ENCODE measurements at regions not wholly inside any gene's neighbourhood (a gene's known extent, or its start where the extent isn't known, plus 50 kb on each side); places are given as distances from the start of the nearest gene placed in this dataset.

DNA sequence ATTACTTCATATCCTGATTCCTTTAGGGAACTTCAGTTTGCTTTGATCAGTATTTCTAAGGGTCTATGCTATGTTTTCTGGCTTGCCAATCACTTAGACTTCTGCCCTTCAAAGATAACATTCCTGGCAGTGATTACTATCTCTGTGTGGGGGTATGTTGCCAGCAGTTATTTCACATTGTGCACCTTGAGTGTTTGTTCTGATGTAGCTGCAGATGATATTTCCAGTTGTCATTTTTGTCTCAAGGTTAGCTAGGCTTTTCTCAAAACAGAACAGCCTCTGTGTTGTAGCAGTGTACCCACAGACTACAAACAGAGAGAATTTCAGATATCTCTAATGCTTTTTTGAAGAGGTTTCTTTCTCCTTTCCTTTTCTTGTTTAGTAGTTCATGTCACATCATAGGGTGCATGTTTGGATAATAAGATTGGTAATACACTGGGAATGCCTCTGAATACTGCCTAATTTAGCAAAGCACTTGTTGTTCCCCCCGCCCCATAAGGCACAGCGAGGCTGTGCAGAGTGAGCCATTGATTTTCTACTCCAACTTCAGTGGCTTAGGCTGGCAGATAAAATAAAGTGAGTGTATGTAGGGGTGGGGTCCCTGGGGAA is 134.7 kb upstream of the AGR3 start:
- H3K4me1 ChIP-seq = no peaks in the 10 kb centered on the region
- no peak overlapping the region for H3K9ac ChIP-seq
- H3K9me3 ChIP-seq = no peaks in the 10 kb centered on the region
- TF ChIP-seq Cebpa-rat (IDR thresholded peaks at IDR 0.05) = no peak
- H3K4me2 ChIP-seq = no peak overlapping the region
- no peaks in the 10 kb centered on the region for H3K27me3 ChIP-seq
- no peak overlapping the region for H3K4me3 ChIP-seq
- no peaks in the 10 kb centered on the region for H3K36me3 ChIP-seq
- no peak overlapping the region for H3K27ac ChIP-seq
- no peaks in the 10 kb centered on the region for H4K20me1 ChIP-seq

DNA sequence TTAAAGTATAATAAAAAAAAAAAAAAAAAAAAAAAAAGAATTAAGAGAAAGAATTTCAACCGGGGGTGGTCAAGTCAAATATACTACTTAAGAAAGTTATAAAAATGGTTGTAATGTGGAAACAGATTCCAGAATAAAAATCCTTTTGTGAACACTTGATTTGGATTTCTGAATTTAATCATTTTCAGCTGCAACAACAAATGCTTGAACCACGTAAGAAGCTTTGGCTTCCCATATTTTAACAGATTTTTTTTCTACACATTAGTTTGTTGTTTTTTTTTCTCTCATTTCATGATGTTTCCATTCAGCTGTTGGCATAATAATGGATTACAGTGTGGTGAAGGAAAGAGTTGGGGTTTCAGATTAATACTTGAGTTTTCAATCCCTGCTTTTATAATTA is 137.3 kb upstream of the AGR3 start:
- no peak overlapping the region for H3K27ac ChIP-seq
- no peaks in the 10 kb centered on the region for H3K9me3 ChIP-seq
- H3K4me1 ChIP-seq = no peaks in the 10 kb centered on the region
- no peak overlapping the region for H3K9ac ChIP-seq
- no peak for TF ChIP-seq Cebpa-rat (IDR thresholded peaks at IDR 0.05)
- H4K20me1 ChIP-seq = no peaks in the 10 kb centered on the region
- no peaks in the 10 kb centered on the region for H3K27me3 ChIP-seq
- H3K4me3 ChIP-seq = no peak overlapping the region
- H3K36me3 ChIP-seq = no peaks in the 10 kb centered on the region
- no peak overlapping the region for H3K4me2 ChIP-seq

DNA sequence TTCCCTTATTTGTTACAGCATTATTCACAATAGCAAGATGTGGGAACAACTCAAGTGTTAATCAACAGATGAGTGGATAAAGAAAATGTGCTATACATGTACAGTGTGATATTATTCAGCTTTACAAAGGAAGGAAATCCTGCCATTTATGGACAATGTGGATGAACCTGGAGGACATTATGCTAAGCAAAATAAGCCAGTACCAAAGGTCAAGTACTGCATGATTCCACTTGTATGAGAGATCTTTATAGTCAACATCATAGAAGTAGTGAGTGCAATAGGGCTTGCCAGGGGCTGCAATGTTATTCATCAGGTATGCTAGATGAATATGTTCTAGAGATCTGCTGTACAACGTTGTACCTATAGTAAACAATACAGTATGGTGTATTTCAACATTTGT is 138.5 kb upstream of the AGR3 start:
- Histone ChIP-seq H3K4me3 (no peak overlapping the region), H3K36me3 (no peaks in the 10 kb centered on the region), H3K9ac (no peak overlapping the region), H3K27ac (no peak overlapping the region), H3K27me3 (no peaks in the 10 kb centered on the region), H4K20me1 (no peaks in the 10 kb centered on the region), H3K9me3 (no peaks in the 10 kb centered on the region), H3K4me2 (no peak overlapping the region), H3K4me1 (no peaks in the 10 kb centered on the region)
- no peak for TF ChIP-seq Cebpa-rat (IDR thresholded peaks at IDR 0.05)

DNA sequence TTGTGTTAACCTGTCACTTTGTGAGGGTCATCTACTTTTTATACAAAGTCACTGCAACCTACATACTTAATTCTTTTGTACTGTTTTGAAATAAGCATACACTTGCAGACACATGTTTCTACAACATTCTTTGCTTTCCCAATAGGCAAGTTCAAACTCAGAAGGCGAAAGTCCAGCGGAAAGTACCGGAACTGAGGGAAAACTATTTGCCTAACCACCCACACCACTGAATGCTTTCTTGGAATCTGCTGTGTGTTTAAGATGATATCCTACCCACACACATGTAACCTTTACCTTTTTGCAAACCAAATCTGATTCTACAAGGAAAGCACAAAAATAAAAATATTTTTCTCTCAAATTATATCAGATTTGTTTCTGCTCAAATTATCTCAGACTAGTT is 139.4 kb upstream of the AGR3 start:
- H3K9me3 ChIP-seq = no peaks in the 10 kb centered on the region
- H3K9ac ChIP-seq = no peak overlapping the region
- no peak for TF ChIP-seq Cebpa-rat (IDR thresholded peaks at IDR 0.05)
- H3K27ac ChIP-seq = no peak overlapping the region
- no peaks in the 10 kb centered on the region for H3K36me3 ChIP-seq
- H3K4me1 ChIP-seq = no peaks in the 10 kb centered on the region
- H3K4me3 ChIP-seq = no peak overlapping the region
- no peaks in the 10 kb centered on the region for H3K27me3 ChIP-seq
- H3K4me2 ChIP-seq = no peak overlapping the region
- H4K20me1 ChIP-seq = no peaks in the 10 kb centered on the region

DNA sequence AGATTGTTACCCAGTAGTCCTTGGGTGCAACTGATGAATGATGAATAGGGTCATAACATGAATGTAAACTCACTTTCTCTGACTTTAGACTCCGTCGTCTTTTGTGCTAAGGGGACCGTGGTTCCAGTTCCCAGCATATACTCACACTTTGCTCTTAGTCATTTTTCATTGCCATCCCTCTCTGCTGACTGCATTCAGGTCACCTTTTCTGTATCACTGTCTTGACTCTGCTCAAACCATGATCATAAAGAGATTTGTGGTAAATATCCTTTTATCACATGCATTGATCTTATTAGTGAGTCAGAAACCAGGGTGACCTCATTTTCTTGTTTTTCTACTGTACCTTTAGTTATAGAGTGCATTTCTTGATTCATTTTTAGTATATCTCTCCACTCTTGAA is 141.1 kb upstream of the AGR3 start:
- TF ChIP-seq Cebpa-rat (IDR thresholded peaks at IDR 0.05) = no peak

DNA sequence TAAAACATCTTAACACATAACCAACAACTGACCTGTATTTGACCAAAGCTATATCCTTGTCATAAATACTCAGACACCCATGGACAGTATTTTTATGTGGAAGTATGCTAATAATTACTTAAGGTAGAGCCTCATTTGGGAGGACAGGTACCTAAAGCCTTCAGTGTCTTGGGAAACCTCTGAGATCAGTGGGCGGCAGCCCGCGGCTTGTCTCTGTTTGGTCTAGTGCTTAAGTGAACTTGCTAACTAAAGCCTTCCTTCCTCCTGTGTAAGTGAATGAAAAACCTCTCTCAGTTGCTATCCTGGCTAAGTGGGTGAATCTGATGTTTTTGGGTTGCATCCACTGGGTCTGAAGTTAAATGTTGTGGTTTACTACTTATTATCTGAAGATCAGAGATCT is 144.5 kb upstream of the AGR3 start:
- H3K4me1 ChIP-seq = peaks cover 9% of the 10 kb centered on the region
- H3K4me2 ChIP-seq = no peak overlapping the region
- no peaks in the 10 kb centered on the region for H3K36me3 ChIP-seq
- no peaks in the 10 kb centered on the region for H4K20me1 ChIP-seq
- no peak for TF ChIP-seq Cebpa-rat (IDR thresholded peaks at IDR 0.05)
- H3K4me3 ChIP-seq = no peak overlapping the region
- no peak overlapping the region for H3K27ac ChIP-seq
- H3K9ac ChIP-seq = no peak overlapping the region
- H3K9me3 ChIP-seq = no peaks in the 10 kb centered on the region
- no peaks in the 10 kb centered on the region for H3K27me3 ChIP-seq

More for the DNA sequence above, 141.1 kb upstream of the AGR3 start:
- no peaks in the 10 kb centered on the region for H3K27me3 ChIP-seq
- no peaks in the 10 kb centered on the region for H3K9me3 ChIP-seq
- H4K20me1 ChIP-seq = no peaks in the 10 kb centered on the region
- no peak overlapping the region for H3K4me3 ChIP-seq
- no peak overlapping the region for H3K27ac ChIP-seq
- no peaks in the 10 kb centered on the region for H3K36me3 ChIP-seq
- no peak overlapping the region for H3K4me2 ChIP-seq
- H3K9ac ChIP-seq = no peak overlapping the region
- no peaks in the 10 kb centered on the region for H3K4me1 ChIP-seq

DNA sequence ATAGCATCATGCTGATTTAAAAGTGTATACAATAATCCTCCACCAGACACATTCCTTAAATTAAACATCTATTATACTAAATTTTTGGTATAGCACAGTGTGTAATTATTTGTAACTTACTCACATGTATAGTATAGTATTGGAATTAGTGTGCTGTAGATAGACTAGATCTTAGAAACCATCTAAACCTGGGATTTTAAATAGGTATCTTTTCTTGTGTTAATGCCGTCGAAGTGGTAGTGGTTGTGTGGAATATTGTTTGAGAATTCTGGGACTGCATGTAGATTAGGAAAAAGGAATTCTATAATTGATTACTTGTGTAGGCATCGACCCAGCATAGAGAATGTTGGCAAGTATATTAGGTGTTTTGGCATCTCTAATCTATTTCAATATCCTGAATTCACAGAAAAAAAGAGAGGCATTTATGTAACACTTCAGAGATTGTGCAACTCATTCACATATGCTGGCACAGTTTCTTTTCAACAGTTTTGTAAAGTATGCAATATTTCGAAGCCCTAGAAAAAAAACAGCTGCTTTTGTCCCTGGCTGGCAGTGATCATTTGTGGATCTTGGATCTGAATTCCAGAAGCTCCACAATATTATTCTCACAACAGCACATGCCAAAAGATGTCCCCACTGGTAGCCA is 145.5 kb upstream of the AGR3 start:
- Histone ChIP-seq H3K9ac (no peak overlapping the region), H3K27ac (no peak overlapping the region), H3K4me2 (no peak overlapping the region), H4K20me1 (no peaks in the 10 kb centered on the region), H3K27me3 (no peaks in the 10 kb centered on the region), H3K9me3 (no peaks in the 10 kb centered on the region), H3K36me3 (no peaks in the 10 kb centered on the region), H3K4me3 (no peak overlapping the region), H3K4me1 (peaks cover 9% of the 10 kb centered on the region)
- no peak for TF ChIP-seq Cebpa-rat (IDR thresholded peaks at IDR 0.05)

DNA sequence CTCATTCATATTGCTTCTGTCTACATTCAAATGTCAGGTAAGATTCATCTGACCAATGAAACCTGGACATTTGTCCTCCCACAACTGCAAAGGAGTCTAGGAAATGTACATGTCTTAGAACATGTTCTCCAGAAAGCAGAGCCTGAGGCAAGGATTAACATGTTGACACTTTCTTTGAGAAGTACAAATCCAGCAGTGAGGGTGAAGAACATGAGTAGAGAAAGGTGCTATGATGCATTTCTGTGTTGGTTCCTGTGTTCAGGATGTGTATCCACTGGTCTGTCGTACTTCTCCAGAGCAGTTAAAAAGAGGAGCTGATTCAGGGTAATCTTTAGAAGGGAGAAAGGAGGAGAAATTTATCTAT is 146.0 kb upstream of the AGR3 start:
- Histone ChIP-seq H3K9ac (no peak overlapping the region), H3K27ac (no peak overlapping the region), H3K9me3 (no peaks in the 10 kb centered on the region), H3K4me3 (no peak overlapping the region), H3K36me3 (no peaks in the 10 kb centered on the region), H3K4me1 (peaks cover 9% of the 10 kb centered on the region), H4K20me1 (no peaks in the 10 kb centered on the region), H3K27me3 (no peaks in the 10 kb centered on the region), H3K4me2 (no peak overlapping the region)
- no peak for TF ChIP-seq Cebpa-rat (IDR thresholded peaks at IDR 0.05)

DNA sequence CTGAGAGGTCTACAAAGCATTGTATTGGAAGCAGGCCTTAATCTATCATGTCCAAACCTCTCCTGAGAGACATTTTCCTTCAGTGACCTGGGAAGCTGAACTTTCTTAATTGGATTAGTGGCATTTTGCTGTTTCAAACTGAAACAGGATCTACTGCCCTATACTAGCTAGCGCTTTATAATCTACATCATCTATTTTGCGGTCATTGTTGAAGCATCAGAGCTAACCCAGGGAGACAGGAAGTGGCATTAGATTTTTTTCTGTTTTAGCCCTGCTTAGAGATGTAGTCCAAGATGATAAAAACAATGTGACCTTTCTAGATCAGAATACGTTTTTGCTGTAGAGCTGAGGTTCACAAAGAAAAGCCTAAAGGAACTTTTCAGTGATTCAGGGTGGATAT is 147.4 kb upstream of the AGR3 start:
- H3K4me1 ChIP-seq = peaks cover 9% of the 10 kb centered on the region
- H3K36me3 ChIP-seq = no peaks in the 10 kb centered on the region
- H3K27me3 ChIP-seq = no peaks in the 10 kb centered on the region
- H3K4me3 ChIP-seq = no peak overlapping the region
- no peak overlapping the region for H3K9ac ChIP-seq
- no peaks in the 10 kb centered on the region for H4K20me1 ChIP-seq
- no peak for TF ChIP-seq Cebpa-rat (IDR thresholded peaks at IDR 0.05)
- no peak overlapping the region for H3K27ac ChIP-seq
- no peaks in the 10 kb centered on the region for H3K9me3 ChIP-seq
- no peak overlapping the region for H3K4me2 ChIP-seq

DNA sequence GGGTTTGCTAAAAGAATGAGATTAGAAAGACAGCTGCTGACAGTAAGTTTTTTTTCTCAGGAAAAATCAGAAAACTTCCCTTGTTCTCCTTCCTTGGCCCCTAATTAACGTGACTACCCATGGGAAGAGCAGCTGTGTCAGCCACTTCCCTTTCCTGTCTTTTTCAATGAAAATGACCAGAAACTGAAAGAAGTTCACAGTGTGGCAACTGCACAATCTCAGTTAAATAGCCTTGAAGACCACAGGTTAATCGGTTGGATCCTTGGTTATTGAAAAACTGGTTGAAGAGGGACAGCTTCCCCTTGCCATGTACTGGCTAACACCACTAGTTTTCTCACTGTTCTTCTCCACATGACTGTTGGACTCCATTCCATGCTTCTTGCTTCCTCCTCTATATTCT is 148.8 kb upstream of the AGR3 start:
- H3K4me2 ChIP-seq = peak overlapping the region; percentile 50
- TF ChIP-seq Cebpa-rat (IDR thresholded peaks at IDR 0.05) = no peak
- no peaks in the 10 kb centered on the region for H3K27me3 ChIP-seq
- no peaks in the 10 kb centered on the region for H3K9me3 ChIP-seq
- no peaks in the 10 kb centered on the region for H4K20me1 ChIP-seq
- H3K9ac ChIP-seq = no peak overlapping the region
- H3K36me3 ChIP-seq = no peaks in the 10 kb centered on the region
- no peak overlapping the region for H3K4me3 ChIP-seq
- H3K4me1 ChIP-seq = peaks cover 16% of the 10 kb centered on the region
- no peak overlapping the region for H3K27ac ChIP-seq

Data from BLaER1 (cell line).